AG04449 (cell line): ENCODE measurements at regions not wholly inside any gene's neighbourhood (a gene's known extent, or its start where the extent isn't known, plus 50 kb on each side); places are given as distances from the start of the nearest gene placed in this dataset.

Experiments used
- CTCF ChIA-PET: fragments of 350-600 bp; formaldehyde crosslinking; extraction: SDS; loops from one replicate; lab custom pipeline; 2021; ENCODE audit warnings: antibody characterized with exemption; lab: Yijun Ruan, JAX
- POLR2A ChIA-PET: fragments of 400-600, 350-600 bp; formaldehyde crosslinking; extraction: SDS; loops from one replicate; lab custom pipeline; 2020; ENCODE audit warnings: antibody characterized with exemption, inconsistent platforms; lab: Yijun Ruan, JAX
- DNase-seq: peaks from one replicate; pipeline ENCODE4 v3.0.0-alpha.2; 2010; ENCODE audit warnings: low read depth, low spot score
- H3K4me3 ChIP-seq: 2 replicates; pipeline ENCODE4 v1.5.1; 2011; ENCODE audit warnings: low read depth, mild to moderate bottlenecking, control low read depth, low read length
- TF ChIP-seq, protein P1 (sequence below): IDR thresholded peaks from one replicate; pipeline ENCODE4 v1.5.1; 2011; ENCODE audit warnings: mild to moderate bottlenecking, moderate library complexity, low read length, control low read depth, inconsistent platforms; ENCODE audit not compliant: insufficient read depth; ENCODE audit errors: missing control alignments

DNA sequence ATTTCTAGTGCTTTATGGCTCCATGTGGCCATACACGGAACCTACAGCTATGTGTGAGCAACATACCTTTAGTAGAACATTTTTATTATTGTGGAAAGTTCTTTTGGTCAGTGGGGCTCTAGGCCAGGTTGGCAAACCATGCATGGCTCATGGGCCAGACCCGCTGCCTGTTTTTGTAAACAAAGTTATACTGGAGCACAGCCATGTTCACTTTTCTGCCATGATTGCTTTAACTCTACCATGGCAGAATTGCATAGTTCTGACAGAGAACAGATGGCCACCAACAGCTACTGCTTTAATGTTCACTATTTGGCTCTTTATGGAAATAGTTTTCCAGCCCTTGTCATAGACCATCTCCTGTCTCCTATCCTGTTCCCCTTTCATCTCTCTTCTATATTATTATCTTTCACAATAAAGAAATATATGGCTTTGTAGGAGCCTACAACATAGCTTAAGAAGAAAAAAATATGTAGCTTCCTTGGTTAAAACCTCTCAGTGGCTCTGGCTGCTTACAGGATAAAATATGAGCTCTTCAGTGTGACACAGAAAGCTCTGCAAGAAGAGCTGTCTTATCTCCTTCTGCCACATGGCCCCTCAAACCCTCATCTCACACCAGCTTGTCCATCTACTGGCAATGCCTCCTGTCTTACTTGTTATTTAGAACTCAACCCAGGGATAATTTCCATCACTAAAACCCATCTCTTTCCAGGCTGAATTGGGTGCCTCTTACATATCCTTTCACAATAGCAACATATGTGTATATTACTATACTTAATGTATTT, 54.6 kb upstream of the RWDD3 start:
- ChIA-PET POLR2A (no interaction called here), CTCF (no interaction called here)
- TF ChIP-seq, protein P1, sequence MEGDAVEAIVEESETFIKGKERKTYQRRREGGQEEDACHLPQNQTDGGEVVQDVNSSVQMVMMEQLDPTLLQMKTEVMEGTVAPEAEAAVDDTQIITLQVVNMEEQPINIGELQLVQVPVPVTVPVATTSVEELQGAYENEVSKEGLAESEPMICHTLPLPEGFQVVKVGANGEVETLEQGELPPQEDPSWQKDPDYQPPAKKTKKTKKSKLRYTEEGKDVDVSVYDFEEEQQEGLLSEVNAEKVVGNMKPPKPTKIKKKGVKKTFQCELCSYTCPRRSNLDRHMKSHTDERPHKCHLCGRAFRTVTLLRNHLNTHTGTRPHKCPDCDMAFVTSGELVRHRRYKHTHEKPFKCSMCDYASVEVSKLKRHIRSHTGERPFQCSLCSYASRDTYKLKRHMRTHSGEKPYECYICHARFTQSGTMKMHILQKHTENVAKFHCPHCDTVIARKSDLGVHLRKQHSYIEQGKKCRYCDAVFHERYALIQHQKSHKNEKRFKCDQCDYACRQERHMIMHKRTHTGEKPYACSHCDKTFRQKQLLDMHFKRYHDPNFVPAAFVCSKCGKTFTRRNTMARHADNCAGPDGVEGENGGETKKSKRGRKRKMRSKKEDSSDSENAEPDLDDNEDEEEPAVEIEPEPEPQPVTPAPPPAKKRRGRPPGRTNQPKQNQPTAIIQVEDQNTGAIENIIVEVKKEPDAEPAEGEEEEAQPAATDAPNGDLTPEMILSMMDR = no peak

DNA sequence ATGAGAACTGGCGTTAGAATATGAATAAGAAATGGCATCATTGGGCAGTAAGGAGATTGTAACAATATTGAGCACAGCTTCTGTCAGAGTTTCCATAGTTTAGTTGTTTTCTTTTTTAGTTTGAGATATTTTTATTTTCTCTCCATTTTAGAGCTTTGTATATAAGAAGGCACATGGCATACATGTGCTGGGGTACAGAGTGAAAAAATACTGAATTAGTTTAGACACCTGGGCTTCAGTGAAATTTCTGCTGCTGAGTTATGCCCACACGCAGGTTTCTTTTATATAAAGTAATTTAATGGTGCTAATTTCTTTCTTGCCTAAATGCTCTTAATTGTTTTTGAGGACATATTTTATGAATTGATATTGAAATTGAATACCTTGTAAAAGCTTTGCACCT, 53.6 kb upstream of the RWDD3 start:
- DNase-seq = no peak
- POLR2A ChIA-PET = no interaction called here
- H3K4me3 ChIP-seq = no peak overlapping the region
- CTCF ChIA-PET = interaction anchor here (1.2 kb wide), 1 partner anchor 54 kb away, joined by 5 read pairs; the partner anchor contains the start of gene RWDD3
- TF ChIP-seq, protein P1 = no peak

More for the DNA sequence above, 54.6 kb upstream of the RWDD3 start:
- no peak for DNase-seq
- no peak overlapping the region for H3K4me3 ChIP-seq

DNA sequence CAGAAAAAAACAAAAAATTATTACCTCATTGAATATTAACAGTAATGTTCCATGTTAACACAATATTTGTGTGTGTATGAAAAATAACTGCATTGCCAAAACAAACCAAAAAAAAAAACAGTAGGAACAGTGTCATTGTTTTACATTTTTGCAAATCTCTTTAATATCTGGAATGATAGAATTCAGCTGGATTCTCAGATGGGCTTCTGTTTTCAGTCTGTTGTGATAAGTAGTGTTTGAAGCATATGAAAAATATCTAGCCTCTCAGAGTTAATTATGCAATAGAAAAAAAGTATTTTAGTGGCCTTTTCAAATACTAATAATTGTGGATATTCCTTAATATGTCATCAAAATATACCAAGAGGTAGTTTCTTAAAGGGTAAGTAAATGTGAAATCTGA, 52.9 kb upstream of the RWDD3 start:
- TF ChIP-seq, protein P1 = no peak
- no peak for DNase-seq
- CTCF ChIA-PET = interaction anchor here (1.2 kb wide), 1 partner anchor 53 kb away, joined by 5 read pairs; the partner anchor contains the start of gene RWDD3
- no peak overlapping the region for H3K4me3 ChIP-seq
- POLR2A ChIA-PET = no interaction called here

DNA sequence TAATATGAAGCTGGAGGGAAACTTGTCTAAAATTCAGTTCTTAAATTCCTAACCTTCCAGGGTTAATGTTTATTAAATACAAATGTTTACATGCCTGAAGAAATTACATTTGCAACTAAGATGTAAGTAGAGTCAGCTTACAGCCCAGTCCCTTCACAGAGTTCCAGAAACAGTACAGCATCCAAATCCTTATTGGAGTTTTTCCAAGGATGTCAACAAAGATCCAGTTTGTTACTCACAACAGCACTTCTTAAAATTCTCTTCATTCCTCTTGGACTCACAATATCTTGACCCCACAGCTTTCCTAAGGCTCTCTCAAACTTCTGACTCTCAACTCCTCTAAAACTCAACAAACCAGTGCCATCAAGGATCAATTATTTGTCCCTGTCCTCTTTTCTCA, 50.1 kb upstream of the RWDD3 start:
- TF ChIP-seq, protein P1 = no peak
- POLR2A ChIA-PET = no interaction called here

More for the DNA sequence above, 50.1 kb upstream of the RWDD3 start:
- DNase-seq = no peak
- no peak overlapping the region for H3K4me3 ChIP-seq
- CTCF ChIA-PET = no interaction called here
